ENCODE measurements at regions not wholly inside any gene's neighbourhood (a gene's known extent, or its start where the extent isn't known, plus 50 kb on each side); places are given as distances from the start of the nearest gene placed in this dataset.

- Mint-ChIP-seq H3K9me3 (no peaks in the 10 kb centered on the region), H3K27me3 (peaks cover 67 to 87% (median 82%) of the 10 kb centered on the region in 3 donors), H3K36me3 (no peaks in the 10 kb centered on the region), H3K27ac (no peak overlapping the region), H3K4me1 (no peaks in the 10 kb centered on the region), H3K4me3 (no peak overlapping the region)
- DNase-seq (no peak), ATAC-seq (ENCODE audit: low read depth in 2 of 2) (no peak)
Measured at GRCh38 chr12:53820514-53821306, 68.9 kb upstream of the CISTR start.

- no peak overlapping the region for H3K27ac Mint-ChIP-seq
- DNase-seq (no peak), ATAC-seq (ENCODE audit: low read depth in 2 of 2) (no peak)
- H3K27me3 Mint-ChIP-seq, result peaks cover 53 to 82% (median 80%) of the 10 kb centered on the region in 3 donors
- H3K9me3 Mint-ChIP-seq, result no peaks in the 10 kb centered on the region
- no peaks in the 10 kb centered on the region for H3K36me3 Mint-ChIP-seq
- H3K4me1 Mint-ChIP-seq, result no peaks in the 10 kb centered on the region
- H3K4me3 Mint-ChIP-seq, result no peak overlapping the region
Measured at GRCh38 chr12:53824001-53824712, 72.4 kb upstream of the CISTR start.

- peaks cover 48 to 79% (median 70%) of the 10 kb centered on the region in 3 donors for H3K27me3 Mint-ChIP-seq
- H3K27ac Mint-ChIP-seq, result no peak overlapping the region
Measured at GRCh38 chr12:53825246-53826081, 73.7 kb upstream of the CISTR start.

GRCh38 chr12:53827306-53827705, 75.5 kb upstream of the CISTR start:
- H3K4me3 Mint-ChIP-seq, result no peak overlapping the region
- ATAC-seq (ENCODE audit: low read depth in 2 of 2) (no peak), DNase-seq (no peak)
- peaks cover 41 to 71% (median 64%) of the 10 kb centered on the region in 3 donors for H3K27me3 Mint-ChIP-seq
- no peaks in the 10 kb centered on the region for H3K9me3 Mint-ChIP-seq
- no peaks in the 10 kb centered on the region for H3K36me3 Mint-ChIP-seq
- no peak overlapping the region for H3K27ac Mint-ChIP-seq
- no peaks in the 10 kb centered on the region for H3K4me1 Mint-ChIP-seq

More at GRCh38 chr12:53825246-53826081, 73.7 kb upstream of the CISTR start:
- ATAC-seq (ENCODE audit: low read depth in 2 of 2), result no peak
- DNase-seq, result no peak
- Mint-ChIP-seq H3K4me3 (no peak overlapping the region), H3K36me3 (no peaks in the 10 kb centered on the region), H3K9me3 (no peaks in the 10 kb centered on the region), H3K4me1 (no peaks in the 10 kb centered on the region)

- Mint-ChIP-seq H3K27ac (no peak overlapping the region), H3K4me1 (no peaks in the 10 kb centered on the region), H3K4me3 (no peak overlapping the region), H3K9me3 (peaks cover 0 to 4% (median 0%) of the 10 kb centered on the region in 7 donors), H3K27me3 (peaks cover 41 to 70% (median 54%) of the 10 kb centered on the region in 3 donors), H3K36me3 (no peaks in the 10 kb centered on the region)
- ATAC-seq (ENCODE audit: low read depth in 2 of 2), result no peak
- no peak for DNase-seq
Measured at GRCh38 chr12:53828598-53828997, 76.8 kb upstream of the CISTR start.

- no peak for ATAC-seq (ENCODE audit: low read depth in 2 of 2)
- Mint-ChIP-seq H3K27me3 (peaks cover 48 to 71% (median 56%) of the 10 kb centered on the region in 3 donors), H3K27ac (peak overlapping the region in 1 of 6 donors; percentile 83)
Measured at GRCh38 chr12:53829130-53829819, 77.5 kb upstream of the CISTR start.

GRCh38 chr12:53830631-53831030, 78.9 kb upstream of the CISTR start:
- H3K27me3 Mint-ChIP-seq, result peaks cover 52 to 74% (median 53%) of the 10 kb centered on the region in 3 donors
- H3K4me3 Mint-ChIP-seq, result no peak overlapping the region
- H3K4me1 Mint-ChIP-seq, result no peaks in the 10 kb centered on the region
- no peak overlapping the region for H3K27ac Mint-ChIP-seq
- DNase-seq (no peak), ATAC-seq (ENCODE audit: low read depth in 2 of 2) (no peak)
- H3K9me3 Mint-ChIP-seq, result peaks cover 0 to 4% (median 0%) of the 10 kb centered on the region in 7 donors
- H3K36me3 Mint-ChIP-seq, result no peaks in the 10 kb centered on the region

More at GRCh38 chr12:53829130-53829819, 77.5 kb upstream of the CISTR start:
- Mint-ChIP-seq H3K9me3 (peaks cover 0 to 4% (median 0%) of the 10 kb centered on the region in 7 donors), H3K36me3 (no peaks in the 10 kb centered on the region), H3K4me3 (no peak overlapping the region), H3K4me1 (no peaks in the 10 kb centered on the region)
- DNase-seq, result no peak

- no peaks in the 10 kb centered on the region for H3K36me3 Mint-ChIP-seq
- H3K27me3 Mint-ChIP-seq, result peaks cover 59 to 77% (median 60%) of the 10 kb centered on the region in 3 donors
- H3K4me3 Mint-ChIP-seq, result no peak overlapping the region
- no peaks in the 10 kb centered on the region for H3K4me1 Mint-ChIP-seq
- H3K9me3 Mint-ChIP-seq, result peaks cover 0 to 4% (median 0%) of the 10 kb centered on the region in 7 donors
- DNase-seq (no peak), ATAC-seq (ENCODE audit: low read depth in 2 of 2) (no peak)
- no peak overlapping the region for H3K27ac Mint-ChIP-seq
Measured at GRCh38 chr12:53836119-53836655, 84.4 kb upstream of the CISTR start.

- no peak for ATAC-seq (ENCODE audit: low read depth in 2 of 2)
- no peak overlapping the region for H3K4me3 Mint-ChIP-seq
- no peaks in the 10 kb centered on the region for H3K4me1 Mint-ChIP-seq
- peaks cover 0 to 3% (median 0%) of the 10 kb centered on the region in 7 donors for H3K9me3 Mint-ChIP-seq
- H3K36me3 Mint-ChIP-seq, result no peaks in the 10 kb centered on the region
- no peak overlapping the region for H3K27ac Mint-ChIP-seq
- peaks cover 66 to 72% (median 67%) of the 10 kb centered on the region in 3 donors for H3K27me3 Mint-ChIP-seq
- DNase-seq, result no peak
Measured at GRCh38 chr12:53838978-53839377, 87.2 kb upstream of the CISTR start.

- ATAC-seq (ENCODE audit: low read depth in 2 of 2), result no peak
Measured at GRCh38 chr12:53840316-53840715, 88.5 kb upstream of the CISTR start.

GRCh38 chr12:53842686-53843085, 90.9 kb upstream of the CISTR start:
- ATAC-seq (ENCODE audit: low read depth in 2 of 2) (no peak), DNase-seq (no peak)
- no peak overlapping the region for H3K27ac Mint-ChIP-seq
- no peaks in the 10 kb centered on the region for H3K36me3 Mint-ChIP-seq
- H3K27me3 Mint-ChIP-seq, result peaks cover 52 to 66% (median 58%) of the 10 kb centered on the region in 3 donors
- no peak overlapping the region for H3K4me3 Mint-ChIP-seq
- H3K9me3 Mint-ChIP-seq, result no peaks in the 10 kb centered on the region
- H3K4me1 Mint-ChIP-seq, result no peaks in the 10 kb centered on the region

More at GRCh38 chr12:53840316-53840715, 88.5 kb upstream of the CISTR start:
- Mint-ChIP-seq H3K9me3 (no peaks in the 10 kb centered on the region), H3K4me1 (no peaks in the 10 kb centered on the region), H3K36me3 (no peaks in the 10 kb centered on the region), H3K27me3 (peaks cover 60 to 70% (median 63%) of the 10 kb centered on the region in 3 donors), H3K4me3 (no peak overlapping the region), H3K27ac (no peak overlapping the region)
- DNase-seq, result no peak

- ATAC-seq (ENCODE audit: low read depth in 2 of 2) (no peak), DNase-seq (no peak)
- Mint-ChIP-seq H3K4me1 (no peaks in the 10 kb centered on the region), H3K4me3 (no peak overlapping the region), H3K36me3 (no peaks in the 10 kb centered on the region), H3K9me3 (no peaks in the 10 kb centered on the region), H3K27me3 (peaks cover 58 to 75% (median 59%) of the 10 kb centered on the region in 3 donors), H3K27ac (no peak overlapping the region)
Measured at GRCh38 chr12:53843545-53843944, 91.8 kb upstream of the CISTR start.
